NT2/D1 (cell line): ENCODE measurements at regions not wholly inside any gene's neighbourhood (a gene's known extent, or its start where the extent isn't known, plus 50 kb on each side); places are given as distances from the start of the nearest gene placed in this dataset.

Experiments used
- DNase-seq: peaks from one replicate; pipeline ENCODE4 v3.0.0-alpha.2; 2011; ENCODE audit warnings: low read depth, low spot score
- H3K27me3 ChIP-seq: 2 replicates; pipeline ENCODE4 v1.6.0; 2011; ENCODE audit warnings: mild to moderate bottlenecking; ENCODE audit not compliant: insufficient read length, insufficient read depth
- H3K36me3 ChIP-seq: 2 replicates; pipeline ENCODE4 v1.6.1; 2011; ENCODE audit warnings: mild to moderate bottlenecking, low read length, mixed read lengths; ENCODE audit not compliant: insufficient read depth, insufficient read length
- H3K4me1 ChIP-seq: 2 replicates; pipeline ENCODE4 v1.5.1; 2011; ENCODE audit not compliant: insufficient read depth, insufficient read length
- H3K4me3 ChIP-seq: 2 replicates; pipeline ENCODE4 v1.5.1; 2011; ENCODE audit warnings: low read depth; ENCODE audit not compliant: insufficient read length
- H3K9ac ChIP-seq: 2 replicates; pipeline ENCODE4 v1.6.0; 2011; ENCODE audit warnings: low read depth; ENCODE audit not compliant: insufficient read length
- H3K9me3 ChIP-seq: 2 replicates; pipeline ENCODE4 v1.5.1; 2011; ENCODE audit warnings: mild to moderate bottlenecking, low read length; ENCODE audit not compliant: insufficient read depth
- SUZ12 ChIP-seq: IDR thresholded peaks from 2 replicates; pipeline ENCODE4 v1.6.1; 2011; ENCODE audit not compliant: insufficient read length, insufficient read depth; ENCODE audit errors: extremely low read depth
- YY1 ChIP-seq: IDR thresholded peaks from 2 replicates; pipeline ENCODE4 v1.6.1; 2011; ENCODE audit not compliant: insufficient read length, insufficient read depth
- ZNF274 ChIP-seq: IDR thresholded peaks from 2 replicates; pipeline ENCODE4 v1.6.1; 2011; ENCODE audit warnings: mild to moderate bottlenecking, low read depth, low read length

DNA sequence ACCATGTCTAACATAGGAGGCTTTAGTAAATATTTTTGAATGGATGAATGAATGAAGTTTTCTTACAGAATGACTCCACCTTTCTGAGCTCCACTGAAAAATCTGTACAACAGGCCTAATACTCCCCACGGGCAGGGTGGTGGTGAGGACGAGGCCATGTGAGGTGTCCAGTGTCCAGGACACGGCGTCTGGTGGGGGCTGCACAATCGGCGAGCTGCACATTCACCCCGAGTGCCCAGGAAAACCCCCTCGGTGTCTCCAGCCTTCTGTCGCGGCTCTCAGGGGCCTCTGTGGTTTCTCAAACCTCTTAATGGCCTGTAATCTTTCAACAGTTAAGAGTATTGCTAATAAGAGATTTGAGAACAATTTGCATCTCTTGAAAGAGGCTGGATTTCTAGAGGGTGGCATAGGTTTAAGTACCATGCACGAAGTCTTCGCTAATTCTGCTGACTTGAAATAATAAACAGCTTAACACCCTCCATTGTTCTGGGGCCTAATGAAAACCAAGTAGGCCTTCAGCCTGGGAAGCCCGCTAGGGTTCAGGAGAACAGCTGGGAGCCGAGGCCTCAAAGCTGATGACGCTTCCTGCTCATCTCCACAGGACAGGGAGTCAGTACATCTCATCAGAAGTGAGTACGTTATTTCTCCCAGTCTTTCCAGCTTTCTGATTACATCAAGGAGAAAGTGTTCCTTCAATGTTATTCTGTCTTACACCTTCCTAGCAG lies 304.6 kb upstream of the FOXF1 start:
- H3K36me3 ChIP-seq: no peaks in the 10 kb centered on the region
- DNase-seq: no peak
- H3K27me3 ChIP-seq: no peaks in the 10 kb centered on the region
- no peak overlapping the region for H3K9ac ChIP-seq
- H3K9me3 ChIP-seq: no peaks in the 10 kb centered on the region
- TF ChIP-seq SUZ12 (no peak), ZNF274 (no peak), YY1 (no peak)
- peaks cover 13% of the 10 kb centered on the region for H3K4me1 ChIP-seq
- no peak overlapping the region for H3K4me3 ChIP-seq

DNA sequence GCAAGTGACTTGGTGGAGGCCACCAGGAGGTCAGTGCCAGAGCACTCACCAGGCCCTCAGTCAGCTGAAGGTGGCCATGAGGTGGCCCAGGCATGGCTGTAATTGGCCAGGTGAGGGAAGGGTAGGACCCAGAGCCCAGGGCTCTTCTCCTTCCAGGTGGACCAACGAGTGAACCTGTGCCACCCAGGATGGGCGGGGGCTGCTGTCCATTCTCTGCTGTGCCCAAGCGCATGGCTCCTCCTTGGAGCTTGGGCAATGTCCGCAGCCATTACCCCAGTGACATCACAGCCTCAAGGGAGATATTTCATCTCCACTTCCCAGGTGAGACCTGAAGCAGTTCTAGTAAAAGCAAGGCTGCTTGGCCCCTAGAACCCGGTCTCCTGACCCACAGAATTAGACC lies 303.0 kb upstream of the FOXF1 start:
- Histone ChIP-seq H3K9me3 (peaks cover 7% of the 10 kb centered on the region; the same call in 1 of the 2 replicates), H3K4me1 (peaks cover 5% of the 10 kb centered on the region), H3K27me3 (no peaks in the 10 kb centered on the region), H3K4me3 (no peak overlapping the region), H3K36me3 (no peaks in the 10 kb centered on the region), H3K9ac (no peak overlapping the region)
- TF ChIP-seq SUZ12 (no peak), YY1 (no peak), ZNF274 (no peak)
- DNase-seq: no peak

GRCh38 chr16:86209202-86209601 lies 301.1 kb upstream of the FOXF1 start:
- TF ChIP-seq YY1 (no peak), ZNF274 (no peak), SUZ12 (no peak)
- Histone ChIP-seq H3K4me1 (no peaks in the 10 kb centered on the region), H3K4me3 (no peak overlapping the region), H3K9ac (no peak overlapping the region), H3K36me3 (no peaks in the 10 kb centered on the region), H3K9me3 (peaks cover 11% of the 10 kb centered on the region; the same call in 1 of the 2 replicates), H3K27me3 (peaks cover 3% of the 10 kb centered on the region)
- no peak for DNase-seq

- Histone ChIP-seq H3K4me3 (no peak overlapping the region), H3K36me3 (no peaks in the 10 kb centered on the region), H3K4me1 (no peaks in the 10 kb centered on the region), H3K27me3 (peaks cover 3% of the 10 kb centered on the region), H3K9me3 (peaks cover 11% of the 10 kb centered on the region; the same call in 1 of the 2 replicates), H3K9ac (no peak overlapping the region)
- TF ChIP-seq ZNF274: no peak
- no peak for DNase-seq
Measured at GRCh38 chr16:86210403-86211193, 299.7 kb upstream of the FOXF1 start.

DNA sequence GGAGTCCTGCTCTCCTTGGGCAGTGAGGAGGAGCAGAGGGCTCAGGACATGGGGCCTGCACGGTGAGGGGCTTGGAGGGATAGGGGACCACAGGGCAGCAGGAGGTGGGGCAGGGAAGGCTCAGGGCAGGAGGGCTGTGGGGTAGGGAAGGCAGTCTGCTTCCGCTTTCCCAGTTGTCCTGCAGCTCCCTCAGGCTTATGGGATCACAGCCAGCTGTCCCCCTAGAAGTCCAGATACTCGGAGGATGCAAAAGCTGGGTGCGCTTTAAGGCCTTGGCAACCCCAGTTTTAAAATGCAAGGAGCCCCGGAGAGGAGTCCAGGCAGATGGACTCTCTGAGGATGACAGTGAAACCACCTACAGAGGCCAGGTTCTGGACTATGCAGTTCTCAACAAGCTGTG lies 299.1 kb upstream of the FOXF1 start:
- DNase-seq: no peak
- Histone ChIP-seq H3K36me3 (no peaks in the 10 kb centered on the region), H3K4me1 (no peaks in the 10 kb centered on the region), H3K27me3 (peaks cover 3% of the 10 kb centered on the region), H3K9me3 (peaks cover 11% of the 10 kb centered on the region; the same call in 1 of the 2 replicates), H3K4me3 (no peak overlapping the region), H3K9ac (no peak overlapping the region)
- TF ChIP-seq SUZ12: no peak
- TF ChIP-seq ZNF274: no peak
- TF ChIP-seq YY1: no peak

- TF ChIP-seq ZNF274 (no peak), SUZ12 (no peak), YY1 (no peak)
- Histone ChIP-seq H3K4me3 (no peak overlapping the region), H3K4me1 (no peaks in the 10 kb centered on the region), H3K36me3 (no peaks in the 10 kb centered on the region), H3K9ac (no peak overlapping the region), H3K27me3 (peaks cover 3% of the 10 kb centered on the region), H3K9me3 (peaks cover 11% of the 10 kb centered on the region; the same call in 1 of the 2 replicates)
- no peak for DNase-seq
Measured at GRCh38 chr16:86211800-86212199, 298.5 kb upstream of the FOXF1 start.

DNA sequence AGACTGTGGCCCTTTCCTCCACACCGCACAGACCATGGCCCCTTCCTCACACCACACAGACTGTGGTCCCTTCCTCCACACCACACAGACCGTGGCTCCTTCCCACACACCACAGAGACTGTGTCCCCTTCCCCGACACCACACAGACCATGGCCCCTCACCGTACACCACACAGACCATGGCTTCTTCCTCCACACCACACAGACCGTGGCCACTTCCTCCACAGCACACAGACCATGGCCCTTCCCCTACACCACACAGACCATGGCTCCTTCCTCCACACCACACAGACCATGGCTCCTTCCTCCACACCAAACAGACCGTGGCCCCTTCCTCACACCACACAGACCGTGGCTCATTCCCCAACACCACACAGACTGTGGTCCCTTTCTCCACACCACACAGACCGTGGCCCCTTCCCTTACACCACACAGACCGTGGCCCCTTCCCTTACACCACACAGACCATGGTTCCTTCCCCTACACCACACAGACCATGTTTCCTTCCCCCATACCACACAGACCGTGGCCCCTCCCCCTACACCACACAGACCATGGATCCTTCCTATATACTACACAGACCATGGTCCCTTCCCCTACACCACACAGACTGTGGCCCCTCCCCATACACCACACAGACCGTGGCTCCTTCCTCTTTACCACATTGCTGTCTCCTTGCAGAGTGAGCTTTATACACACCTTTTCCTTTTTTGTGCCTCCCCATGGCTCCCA lies 297.5 kb upstream of the FOXF1 start:
- H3K4me3 ChIP-seq: no peak overlapping the region
- H3K27me3 ChIP-seq: peaks cover 3% of the 10 kb centered on the region
- no peaks in the 10 kb centered on the region for H3K4me1 ChIP-seq
- peaks cover 11% of the 10 kb centered on the region; the same call in 1 of the 2 replicates for H3K9me3 ChIP-seq
- H3K9ac ChIP-seq: no peak overlapping the region
- H3K36me3 ChIP-seq: no peaks in the 10 kb centered on the region
- DNase-seq: no peak
- TF ChIP-seq SUZ12 (no peak), ZNF274 (no peak), YY1 (no peak)
